Mammary epithelial cell (primary cell): ENCODE measurements at regions not wholly inside any gene's neighbourhood (a gene's known extent, or its start where the extent isn't known, plus 50 kb on each side); places are given as distances from the start of the nearest gene placed in this dataset.

Experiments used
- CTCF ChIP-seq, 2 donors: IDR thresholded peaks in 1 of 2; conservative IDR thresholded peaks in 1 of 2; 2 replicates each; pipeline ENCODE4 v1.5.1; 2011 to 2012; ENCODE audit warnings: inconsistent platforms in 2 of 2, low read length in 2 of 2, mild to moderate bottlenecking in 2 of 2, control low read depth in 1 of 2, low read depth in 1 of 2; ENCODE audit not compliant: insufficient read depth in 1 of 2; ENCODE audit errors: extremely low read depth in 1 of 2
- EZH2 ChIP-seq: IDR thresholded peaks from 2 replicates; pipeline ENCODE4 v1.6.1; 2012; ENCODE audit warnings: low read length, inconsistent platforms, borderline replicate concordance

GRCh38 chr3:31408720-31409119, 124.0 kb upstream of the STT3B start:
- TF ChIP-seq CTCF (conservative IDR thresholded peaks at IDR 0.05 in 1 of 2, IDR thresholded peaks at IDR 0.05 in 1 of 2; ENCODE audit: extremely low read depth in 1 of 2, insufficient read depth in 1 of 2, low read depth in 1 of 2, low read length in 2 of 2) (no peak), EZH2 (no peak)
